Fibroblast of mammary gland (primary cell): ENCODE measurements at regions not wholly inside any gene's neighbourhood (a gene's known extent, or its start where the extent isn't known, plus 50 kb on each side); places are given as distances from the start of the nearest gene placed in this dataset.

ENCODE experiments used
- DNase-seq: peaks from one replicate; pipeline ENCODE4 v3.0.0-alpha.2; 2010; ENCODE audit warnings: low read depth
- H3K4me3 ChIP-seq: 2 replicates; pipeline ENCODE4 v1.5.1; 2011; ENCODE audit warnings: low read depth, mild to moderate bottlenecking, low read length, moderate library complexity; ENCODE audit not compliant: control insufficient read depth
- TF ChIP-seq, protein P1 (sequence below): conservative IDR thresholded peaks from 2 replicates; pipeline ENCODE4 v1.5.1; 2011; ENCODE audit warnings: low read depth, low read length, inconsistent platforms; ENCODE audit not compliant: control insufficient read depth, insufficient read depth

DNA sequence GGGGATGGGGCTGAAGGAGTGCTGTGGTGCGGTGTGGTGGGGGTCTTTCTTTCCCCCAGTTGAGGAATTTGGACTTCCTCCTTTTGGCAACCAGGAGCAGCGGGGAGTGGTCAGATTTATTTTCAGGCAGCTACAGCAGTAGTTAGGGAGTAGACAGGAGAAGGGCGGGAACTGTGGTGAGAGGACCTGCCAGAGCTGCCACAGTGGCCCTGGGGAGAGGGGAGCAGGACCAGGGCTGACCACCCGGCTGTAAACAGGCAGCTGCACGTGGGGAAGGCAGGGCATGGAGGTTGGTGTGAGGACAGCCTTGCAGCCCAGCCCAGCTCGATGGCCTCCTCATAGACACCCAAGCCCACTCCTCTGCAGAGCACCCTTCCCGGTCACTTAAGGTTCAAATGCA is 197.2 kb downstream of the GLI2 start:
- no peak overlapping the region for H3K4me3 ChIP-seq
- TF ChIP-seq, protein P1, sequence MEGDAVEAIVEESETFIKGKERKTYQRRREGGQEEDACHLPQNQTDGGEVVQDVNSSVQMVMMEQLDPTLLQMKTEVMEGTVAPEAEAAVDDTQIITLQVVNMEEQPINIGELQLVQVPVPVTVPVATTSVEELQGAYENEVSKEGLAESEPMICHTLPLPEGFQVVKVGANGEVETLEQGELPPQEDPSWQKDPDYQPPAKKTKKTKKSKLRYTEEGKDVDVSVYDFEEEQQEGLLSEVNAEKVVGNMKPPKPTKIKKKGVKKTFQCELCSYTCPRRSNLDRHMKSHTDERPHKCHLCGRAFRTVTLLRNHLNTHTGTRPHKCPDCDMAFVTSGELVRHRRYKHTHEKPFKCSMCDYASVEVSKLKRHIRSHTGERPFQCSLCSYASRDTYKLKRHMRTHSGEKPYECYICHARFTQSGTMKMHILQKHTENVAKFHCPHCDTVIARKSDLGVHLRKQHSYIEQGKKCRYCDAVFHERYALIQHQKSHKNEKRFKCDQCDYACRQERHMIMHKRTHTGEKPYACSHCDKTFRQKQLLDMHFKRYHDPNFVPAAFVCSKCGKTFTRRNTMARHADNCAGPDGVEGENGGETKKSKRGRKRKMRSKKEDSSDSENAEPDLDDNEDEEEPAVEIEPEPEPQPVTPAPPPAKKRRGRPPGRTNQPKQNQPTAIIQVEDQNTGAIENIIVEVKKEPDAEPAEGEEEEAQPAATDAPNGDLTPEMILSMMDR, result no peak
- no peak for DNase-seq

DNA sequence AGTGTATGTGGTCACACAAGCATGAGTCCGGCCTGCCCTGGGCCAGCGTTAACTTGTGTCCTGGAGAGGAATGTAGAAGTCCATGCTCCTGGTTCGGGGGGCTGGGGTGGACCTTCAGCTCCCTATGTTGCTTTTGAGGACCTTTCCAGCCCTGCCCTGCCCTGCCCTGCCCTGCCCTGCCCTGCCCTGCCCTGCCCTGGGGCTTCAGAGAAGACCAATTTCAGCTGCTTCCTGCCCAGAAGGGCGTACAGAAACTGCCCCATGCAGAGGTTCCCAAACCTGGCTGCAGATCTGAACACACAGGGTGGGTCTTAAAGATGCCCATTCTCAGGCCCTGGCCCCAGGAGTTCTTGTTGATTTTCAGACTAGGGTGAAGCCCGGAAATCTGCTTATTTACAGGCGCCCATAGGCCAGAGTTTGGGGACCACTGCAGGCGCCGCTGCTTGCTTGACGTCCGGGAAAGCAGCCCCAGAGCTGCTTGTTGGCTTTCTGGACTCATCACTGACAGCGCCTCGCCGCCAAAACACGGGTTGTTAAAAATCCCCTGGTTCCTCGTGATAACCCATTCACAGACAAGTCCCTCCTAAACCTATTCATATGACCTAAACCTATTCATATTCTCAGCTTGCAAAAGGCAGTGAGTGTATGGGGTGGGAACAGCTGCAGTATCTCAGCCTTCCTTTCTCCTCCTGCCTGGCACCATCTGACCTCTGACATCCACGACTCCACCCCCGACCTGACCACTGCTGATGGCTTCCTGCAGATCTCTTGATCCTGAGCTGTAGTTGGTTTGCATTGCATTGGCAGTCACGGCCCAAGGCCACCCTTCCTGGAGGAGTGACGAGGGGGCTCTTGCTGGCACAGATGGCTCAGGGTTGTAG is 198.3 kb downstream of the GLI2 start:
- no peak for DNase-seq
- TF ChIP-seq, protein P1, result no peak
- no peak overlapping the region for H3K4me3 ChIP-seq

DNA sequence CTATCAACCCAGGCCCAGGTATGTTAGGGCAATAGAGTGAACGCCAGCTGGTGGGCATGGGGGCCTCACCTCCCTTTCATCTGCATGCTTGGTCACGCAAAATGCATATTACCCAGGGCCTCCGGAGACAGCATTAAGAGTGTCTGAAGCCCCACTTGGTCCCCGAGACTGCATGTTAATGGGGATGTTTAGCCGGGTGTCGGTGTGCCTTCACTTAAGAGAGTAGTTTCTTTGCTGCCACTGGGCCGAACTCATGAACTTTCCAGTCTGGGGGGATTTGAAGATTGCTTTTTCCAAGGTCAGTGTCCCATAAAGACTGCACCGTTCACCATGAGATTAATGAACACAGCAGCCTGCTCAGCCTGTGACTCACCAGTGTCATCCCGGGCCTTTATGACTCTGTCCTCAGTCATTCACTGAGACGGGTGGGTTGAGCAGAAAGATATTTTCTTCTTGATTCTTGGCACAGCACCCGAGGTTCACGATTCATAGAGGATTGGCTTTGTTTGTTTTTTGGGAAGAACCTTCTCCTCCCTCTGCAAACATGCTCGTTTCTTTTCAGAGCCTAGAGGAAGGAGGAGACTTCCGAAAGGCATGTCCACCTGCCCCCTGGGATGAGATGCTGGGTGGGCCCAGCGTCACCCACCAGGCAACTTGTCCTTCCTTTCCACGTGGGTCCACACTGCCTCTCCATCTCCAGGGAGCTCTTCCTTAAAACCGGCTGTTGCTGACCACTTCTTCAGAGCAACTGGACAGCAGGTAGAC is 199.1 kb downstream of the GLI2 start:
- peak overlapping the region; percentile 10 for H3K4me3 ChIP-seq
- peak; percentile 93 for DNase-seq

DNA sequence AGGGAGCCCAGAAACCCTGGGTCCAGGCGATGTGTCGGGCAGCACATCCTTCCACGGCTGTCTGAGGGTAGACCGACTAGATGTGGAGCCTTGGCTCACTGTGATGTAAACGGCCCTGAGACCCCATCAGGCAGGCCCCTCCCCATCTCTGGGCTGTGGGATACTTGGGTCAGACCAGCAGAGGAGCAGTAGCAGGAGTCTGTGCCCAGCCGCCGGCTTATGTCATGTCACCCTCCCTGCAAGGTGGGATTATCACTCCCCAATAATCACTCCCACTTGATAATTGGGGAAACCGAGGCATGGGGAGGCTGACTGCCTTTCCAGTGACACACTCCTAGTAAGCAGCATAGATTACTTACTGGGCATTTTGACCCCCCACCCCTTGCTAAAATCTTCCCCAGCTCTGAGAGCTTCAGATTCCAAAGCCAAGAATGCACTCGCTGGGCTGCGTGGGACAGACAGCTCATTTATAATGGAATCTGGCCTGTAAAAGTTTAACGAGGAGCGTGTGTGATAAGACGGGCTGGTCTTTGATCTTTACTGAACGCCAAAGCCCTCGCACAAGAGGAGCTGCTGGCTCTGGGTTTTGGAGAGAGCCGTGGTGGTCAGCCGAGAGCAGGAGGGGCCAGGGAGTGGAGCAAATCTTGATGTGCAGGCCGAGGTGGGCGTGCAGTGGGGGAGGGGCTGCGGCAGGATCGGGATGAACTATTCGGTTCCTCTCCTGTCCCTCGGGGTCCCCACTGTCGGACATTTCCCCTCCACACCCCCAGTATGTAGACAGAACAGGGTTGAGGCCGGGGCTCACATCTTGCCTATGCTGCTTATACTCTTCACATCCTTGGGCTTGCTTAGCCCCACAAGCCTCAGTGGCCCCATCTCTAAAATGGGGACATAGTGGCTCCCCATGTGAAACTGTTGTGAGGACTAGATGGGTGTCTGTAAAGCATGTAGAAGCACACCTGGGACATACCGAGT is 200.0 kb downstream of the GLI2 start:
- peak overlapping the region; percentile 10 for H3K4me3 ChIP-seq
- DNase-seq, result peak; percentile 40
- TF ChIP-seq, protein P1, result no peak

More for the DNA sequence above, 199.1 kb downstream of the GLI2 start:
- TF ChIP-seq, protein P1, result no peak

DNA sequence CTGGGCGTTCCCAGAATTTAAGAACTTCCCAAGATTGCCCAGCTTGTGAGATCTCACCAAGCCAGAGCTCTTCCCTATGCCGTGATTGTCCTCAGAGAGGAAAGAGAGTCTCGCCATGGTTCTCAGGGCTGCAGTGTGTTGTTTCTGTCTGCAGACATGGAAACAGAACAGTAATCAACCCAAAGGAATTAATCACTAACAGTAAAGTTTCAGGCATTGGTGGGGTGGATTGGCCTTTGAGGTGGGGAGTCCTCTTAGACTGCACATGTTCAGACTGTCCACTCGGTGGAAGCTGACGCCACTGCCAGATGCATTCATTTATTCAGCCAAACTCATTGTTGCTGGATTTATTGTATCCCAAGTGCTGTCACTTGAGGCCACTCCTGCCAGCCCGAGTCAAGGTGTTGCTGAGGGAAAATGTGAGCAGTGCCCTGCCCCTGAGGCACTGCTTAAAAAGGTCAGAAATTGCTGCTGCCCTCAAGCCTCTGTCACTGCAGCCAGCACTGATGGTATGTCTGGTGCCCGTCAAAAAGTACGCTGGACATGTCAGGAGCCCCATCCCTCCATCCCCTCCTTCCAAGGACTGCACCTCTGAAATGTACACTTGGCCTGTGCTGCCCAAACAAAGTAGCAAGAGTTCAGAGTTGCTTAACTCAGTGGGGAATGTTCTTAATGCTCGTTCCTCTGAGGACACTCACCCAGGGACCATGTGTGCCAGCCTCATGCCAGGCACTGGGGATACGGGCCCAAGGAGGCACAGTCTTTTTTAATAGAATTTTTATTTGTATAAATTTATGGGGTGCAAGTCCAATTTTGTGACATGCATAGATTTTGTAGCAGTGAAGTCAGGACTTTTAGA is 201.0 kb downstream of the GLI2 start:
- TF ChIP-seq, protein P1, result no peak
- H3K4me3 ChIP-seq, result no peak overlapping the region
- DNase-seq, result peak; percentile 34
